ENCODE measurements at regions not wholly inside any gene's neighbourhood (a gene's known extent, or its start where the extent isn't known, plus 50 kb on each side); places are given as distances from the start of the nearest gene placed in this dataset.
"Not testable (repeated sequence)": the region's sequence is repeated elsewhere in the genome, so short reads cannot be mapped to it uniquely, and the experiment has no call there.

DNA sequence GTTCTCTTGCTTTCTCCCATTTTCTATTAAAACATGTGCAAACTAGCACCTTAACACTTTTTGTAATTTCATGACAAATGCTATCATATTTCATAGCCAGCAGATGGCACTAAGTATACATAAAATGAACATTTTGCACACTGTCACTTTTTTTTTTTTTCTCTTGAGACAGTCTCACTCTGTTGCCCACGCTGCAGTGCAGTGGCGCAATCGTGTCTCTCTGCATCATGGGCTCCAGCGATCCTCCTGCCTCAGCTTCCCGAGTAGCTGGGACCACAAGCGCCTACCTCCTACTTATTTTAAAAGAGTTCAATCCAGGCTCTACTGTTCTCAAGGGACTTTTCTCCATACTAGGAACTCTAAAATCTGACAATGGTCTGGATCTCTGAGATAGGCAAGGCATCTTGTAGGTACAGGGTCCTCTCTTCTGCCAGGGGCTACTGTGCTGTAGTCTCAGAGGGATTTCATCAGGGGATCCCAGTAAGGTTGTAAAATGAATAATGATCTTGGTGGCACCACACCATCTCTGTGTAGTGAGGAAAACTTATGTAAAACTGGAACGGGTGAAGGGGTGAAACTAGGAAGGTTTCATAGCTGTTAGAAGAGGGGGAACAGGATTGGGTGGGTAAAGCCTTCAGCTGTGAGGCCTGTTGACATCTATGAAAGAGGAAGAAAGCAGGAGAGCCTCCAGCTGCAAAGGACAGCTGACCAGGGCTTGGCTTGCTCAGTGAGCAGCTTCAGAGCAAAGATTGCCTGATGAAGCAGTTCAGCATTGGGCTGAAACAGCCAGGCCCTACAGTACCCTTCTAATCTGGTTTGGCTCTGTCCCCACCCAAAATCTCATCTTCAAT lies 196.9 kb downstream of the AVL9 start:
- not testable (repeated sequence) for H3K27ac ChIP-seq (ENCODE audit: low read depth, low read length); H3K9me2 ChIP-seq (replicated peaks; ENCODE audit: control insufficient read depth, low read length); H3K36me3 ChIP-seq (ENCODE audit: control insufficient read depth, low read length); H3F3A ChIP-seq (ENCODE audit: control insufficient read depth, insufficient read depth); H3K79me2 ChIP-seq (ENCODE audit: control insufficient read depth, low read length); H3K4me1 ChIP-seq (ENCODE audit: control insufficient read depth, low read length); H3K27me3 ChIP-seq (ENCODE audit: control insufficient read depth, low read length); H3K9me3 ChIP-seq (ENCODE audit: control insufficient read depth, insufficient read depth, low read length); H4K20me1 ChIP-seq (ENCODE audit: control insufficient read depth, insufficient read depth, low read depth, low read length)
- Histone ChIP-seq H3K4me2 (ENCODE audit: low read length) (peak overlapping the region; percentile 63), H3K4me3 (ENCODE audit: low read length) (peak overlapping the region; percentile 44)
- TF ChIP-seq, protein P1, sequence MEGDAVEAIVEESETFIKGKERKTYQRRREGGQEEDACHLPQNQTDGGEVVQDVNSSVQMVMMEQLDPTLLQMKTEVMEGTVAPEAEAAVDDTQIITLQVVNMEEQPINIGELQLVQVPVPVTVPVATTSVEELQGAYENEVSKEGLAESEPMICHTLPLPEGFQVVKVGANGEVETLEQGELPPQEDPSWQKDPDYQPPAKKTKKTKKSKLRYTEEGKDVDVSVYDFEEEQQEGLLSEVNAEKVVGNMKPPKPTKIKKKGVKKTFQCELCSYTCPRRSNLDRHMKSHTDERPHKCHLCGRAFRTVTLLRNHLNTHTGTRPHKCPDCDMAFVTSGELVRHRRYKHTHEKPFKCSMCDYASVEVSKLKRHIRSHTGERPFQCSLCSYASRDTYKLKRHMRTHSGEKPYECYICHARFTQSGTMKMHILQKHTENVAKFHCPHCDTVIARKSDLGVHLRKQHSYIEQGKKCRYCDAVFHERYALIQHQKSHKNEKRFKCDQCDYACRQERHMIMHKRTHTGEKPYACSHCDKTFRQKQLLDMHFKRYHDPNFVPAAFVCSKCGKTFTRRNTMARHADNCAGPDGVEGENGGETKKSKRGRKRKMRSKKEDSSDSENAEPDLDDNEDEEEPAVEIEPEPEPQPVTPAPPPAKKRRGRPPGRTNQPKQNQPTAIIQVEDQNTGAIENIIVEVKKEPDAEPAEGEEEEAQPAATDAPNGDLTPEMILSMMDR (IDR thresholded peaks at IDR 0.05; ENCODE audit: low read depth, low read length, poor library complexity, severe bottlenecking) = peak; percentile 52

DNA sequence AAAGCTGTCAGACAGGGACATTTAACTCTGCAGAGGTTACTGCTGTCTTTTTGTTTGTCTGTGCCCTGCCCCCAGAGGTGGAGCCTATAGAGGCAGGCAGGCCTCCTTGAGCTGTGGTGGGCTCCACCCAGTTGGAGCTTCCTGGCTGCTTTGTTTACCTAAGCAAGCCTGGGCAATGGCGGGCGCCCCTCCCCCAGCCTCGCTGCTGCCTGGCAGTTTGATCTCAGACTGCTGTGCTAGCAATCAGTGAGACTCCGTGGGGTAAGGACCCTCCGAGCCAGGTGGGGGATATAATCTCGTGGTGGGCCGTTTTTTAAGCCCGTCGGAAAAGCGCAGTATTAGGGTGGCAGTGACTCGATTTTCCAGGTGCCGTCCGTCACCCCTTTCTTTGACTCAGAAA lies 192.8 kb downstream of the AVL9 start:
- not testable (repeated sequence) for H3K9me3 ChIP-seq (ENCODE audit: control insufficient read depth, insufficient read depth, low read length); H4K20me1 ChIP-seq (ENCODE audit: control insufficient read depth, insufficient read depth, low read depth, low read length); H3K4me3 ChIP-seq (ENCODE audit: low read length); H3K36me3 ChIP-seq (ENCODE audit: control insufficient read depth, low read length); H3K27ac ChIP-seq (ENCODE audit: low read depth, low read length); H3K79me2 ChIP-seq (ENCODE audit: control insufficient read depth, low read length); H3K4me1 ChIP-seq (ENCODE audit: control insufficient read depth, low read length); H3K9me2 ChIP-seq (replicated peaks; ENCODE audit: control insufficient read depth, low read length); H3K4me2 ChIP-seq (ENCODE audit: low read length); H3F3A ChIP-seq (ENCODE audit: control insufficient read depth, insufficient read depth); H3K27me3 ChIP-seq (ENCODE audit: control insufficient read depth, low read length)

DNA sequence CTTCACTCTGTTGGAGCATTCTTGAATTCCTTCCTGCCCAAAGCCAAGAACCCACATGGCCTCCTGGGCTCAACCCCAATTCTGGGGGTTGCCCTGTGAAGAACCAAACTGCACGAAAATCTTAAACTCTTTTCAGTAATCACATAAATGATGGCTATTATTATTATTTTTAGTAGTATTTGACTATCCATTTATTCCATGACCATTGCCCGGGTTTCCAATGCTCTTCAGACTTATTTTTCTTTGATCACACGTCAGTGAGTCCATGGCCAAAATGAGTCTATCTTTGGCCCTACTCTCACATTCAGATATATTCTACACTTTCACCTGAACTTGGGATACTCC lies 185.9 kb downstream of the AVL9 start:
- no peak overlapping the region for H3K4me3 ChIP-seq (ENCODE audit: low read length)
- TF ChIP-seq EZH2phosphoT487 (IDR thresholded peaks at IDR 0.05; ENCODE audit: borderline replicate concordance, low read length) = no peak
- TF ChIP-seq, protein P1 (IDR thresholded peaks at IDR 0.05; ENCODE audit: low read depth, low read length, poor library complexity, severe bottlenecking) = no peak
- peaks cover 15% of the 10 kb centered on the region; the same call in 1 of the 2 replicates for H3K27me3 ChIP-seq (ENCODE audit: control insufficient read depth, low read length)
- no peaks in the 10 kb centered on the region for H3K9me3 ChIP-seq (ENCODE audit: control insufficient read depth, insufficient read depth, low read length)
- no peaks in the 10 kb centered on the region for H3K79me2 ChIP-seq (ENCODE audit: control insufficient read depth, low read length)
- no peak overlapping the region for H3K27ac ChIP-seq (ENCODE audit: low read depth, low read length)
- H3K36me3 ChIP-seq (ENCODE audit: control insufficient read depth, low read length) = no peaks in the 10 kb centered on the region
- no peak overlapping the region for H3K4me2 ChIP-seq (ENCODE audit: low read length)
- no peaks in the 10 kb centered on the region for H4K20me1 ChIP-seq (ENCODE audit: control insufficient read depth, insufficient read depth, low read depth, low read length)
- no peaks in the 10 kb centered on the region for H3K4me1 ChIP-seq (ENCODE audit: control insufficient read depth, low read length)
- H3K9me2 ChIP-seq (replicated peaks; ENCODE audit: control insufficient read depth, low read length) = no peaks in the 10 kb centered on the region
- H3F3A ChIP-seq (ENCODE audit: control insufficient read depth, insufficient read depth) = no peaks in the 10 kb centered on the region

DNA sequence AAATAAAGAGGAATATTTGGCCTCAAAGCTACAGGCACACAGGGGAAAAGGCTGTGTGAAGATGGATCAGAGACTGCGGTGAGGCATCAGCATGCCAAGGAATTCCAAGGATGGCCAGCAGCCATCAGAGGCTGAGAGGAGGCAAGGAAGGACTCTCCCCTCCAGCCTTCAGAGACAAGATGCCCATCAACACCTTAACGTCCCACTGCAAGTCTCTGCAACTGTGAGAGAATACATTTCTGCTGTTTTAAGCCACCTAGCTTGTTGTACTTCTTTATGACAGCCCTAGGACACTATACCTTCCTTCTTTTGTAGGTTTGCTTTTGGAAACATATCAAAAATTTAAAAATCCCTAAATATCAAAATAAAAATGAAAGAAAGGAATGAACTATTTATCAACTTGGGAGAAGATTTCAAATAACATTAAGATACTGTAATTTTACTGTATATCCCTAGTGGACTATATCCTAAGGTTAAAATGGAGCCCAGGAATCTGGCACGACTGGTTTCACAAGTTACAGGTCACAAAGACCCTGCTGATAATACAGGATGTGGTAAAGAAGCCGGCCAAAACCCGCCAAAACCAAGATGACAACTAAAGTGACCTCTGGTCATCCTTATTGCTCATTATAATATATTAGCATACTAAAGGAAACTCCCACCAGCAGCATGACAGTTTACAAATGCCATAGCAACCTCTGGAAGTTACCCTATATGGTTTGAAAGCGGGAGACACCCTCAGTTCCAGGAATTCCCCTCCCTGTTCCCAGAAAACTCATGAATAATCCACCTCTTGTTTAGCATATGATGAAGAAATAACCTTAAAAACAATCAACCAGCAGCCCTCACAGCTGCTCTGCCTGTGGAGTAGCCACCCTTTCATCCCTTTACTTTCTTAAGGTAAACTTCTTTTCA lies 185.2 kb downstream of the AVL9 start:
- no peaks in the 10 kb centered on the region for H3K4me1 ChIP-seq (ENCODE audit: control insufficient read depth, low read length)
- no peak overlapping the region for H3K27ac ChIP-seq (ENCODE audit: low read depth, low read length)
- no peaks in the 10 kb centered on the region for H3K36me3 ChIP-seq (ENCODE audit: control insufficient read depth, low read length)
- no peaks in the 10 kb centered on the region for H3K9me3 ChIP-seq (ENCODE audit: control insufficient read depth, insufficient read depth, low read length)
- no peak overlapping the region for H3K4me3 ChIP-seq (ENCODE audit: low read length)
- no peaks in the 10 kb centered on the region for H3K79me2 ChIP-seq (ENCODE audit: control insufficient read depth, low read length)
- H3F3A ChIP-seq (ENCODE audit: control insufficient read depth, insufficient read depth) = no peaks in the 10 kb centered on the region
- peaks cover 15% of the 10 kb centered on the region; the same call in 1 of the 2 replicates for H3K27me3 ChIP-seq (ENCODE audit: control insufficient read depth, low read length)
- TF ChIP-seq, protein P1 (IDR thresholded peaks at IDR 0.05; ENCODE audit: low read depth, low read length, poor library complexity, severe bottlenecking) = no peak
- TF ChIP-seq EZH2phosphoT487 (IDR thresholded peaks at IDR 0.05; ENCODE audit: borderline replicate concordance, low read length) = no peak
- no peaks in the 10 kb centered on the region for H4K20me1 ChIP-seq (ENCODE audit: control insufficient read depth, insufficient read depth, low read depth, low read length)
- no peak overlapping the region for H3K4me2 ChIP-seq (ENCODE audit: low read length)
- no peaks in the 10 kb centered on the region for H3K9me2 ChIP-seq (replicated peaks; ENCODE audit: control insufficient read depth, low read length)
